ENCODE measurements at regions not wholly inside any gene's neighbourhood (a gene's known extent, or its start where the extent isn't known, plus 50 kb on each side); places are given as distances from the start of the nearest gene placed in this dataset.

- no peak for TF ChIP-seq EZH2 (IDR thresholded peaks at IDR 0.05; ENCODE audit: borderline replicate concordance, insufficient read depth, low read length, poor library complexity, severe bottlenecking)
- TF ChIP-seq CTCF (IDR thresholded peaks at IDR 0.05; ENCODE audit: poor library complexity, severe bottlenecking): no peak
- TF ChIP-seq RAD21 (conservative IDR thresholded peaks at IDR 0.05): no peak
- peak; percentile 12 for TF ChIP-seq EP300 (conservative IDR thresholded peaks at IDR 0.05; ENCODE audit: poor library complexity, severe bottlenecking)
- TF ChIP-seq POLR2AphosphoS5 (IDR thresholded peaks at IDR 0.05): peak; percentile 23
- TF ChIP-seq, protein P1, sequence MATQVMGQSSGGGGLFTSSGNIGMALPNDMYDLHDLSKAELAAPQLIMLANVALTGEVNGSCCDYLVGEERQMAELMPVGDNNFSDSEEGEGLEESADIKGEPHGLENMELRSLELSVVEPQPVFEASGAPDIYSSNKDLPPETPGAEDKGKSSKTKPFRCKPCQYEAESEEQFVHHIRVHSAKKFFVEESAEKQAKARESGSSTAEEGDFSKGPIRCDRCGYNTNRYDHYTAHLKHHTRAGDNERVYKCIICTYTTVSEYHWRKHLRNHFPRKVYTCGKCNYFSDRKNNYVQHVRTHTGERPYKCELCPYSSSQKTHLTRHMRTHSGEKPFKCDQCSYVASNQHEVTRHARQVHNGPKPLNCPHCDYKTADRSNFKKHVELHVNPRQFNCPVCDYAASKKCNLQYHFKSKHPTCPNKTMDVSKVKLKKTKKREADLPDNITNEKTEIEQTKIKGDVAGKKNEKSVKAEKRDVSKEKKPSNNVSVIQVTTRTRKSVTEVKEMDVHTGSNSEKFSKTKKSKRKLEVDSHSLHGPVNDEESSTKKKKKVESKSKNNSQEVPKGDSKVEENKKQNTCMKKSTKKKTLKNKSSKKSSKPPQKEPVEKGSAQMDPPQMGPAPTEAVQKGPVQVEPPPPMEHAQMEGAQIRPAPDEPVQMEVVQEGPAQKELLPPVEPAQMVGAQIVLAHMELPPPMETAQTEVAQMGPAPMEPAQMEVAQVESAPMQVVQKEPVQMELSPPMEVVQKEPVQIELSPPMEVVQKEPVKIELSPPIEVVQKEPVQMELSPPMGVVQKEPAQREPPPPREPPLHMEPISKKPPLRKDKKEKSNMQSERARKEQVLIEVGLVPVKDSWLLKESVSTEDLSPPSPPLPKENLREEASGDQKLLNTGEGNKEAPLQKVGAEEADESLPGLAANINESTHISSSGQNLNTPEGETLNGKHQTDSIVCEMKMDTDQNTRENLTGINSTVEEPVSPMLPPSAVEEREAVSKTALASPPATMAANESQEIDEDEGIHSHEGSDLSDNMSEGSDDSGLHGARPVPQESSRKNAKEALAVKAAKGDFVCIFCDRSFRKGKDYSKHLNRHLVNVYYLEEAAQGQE (IDR thresholded peaks at IDR 0.05; ENCODE audit: borderline replicate concordance): peak; percentile 84
- TF ChIP-seq MXI1 (conservative IDR thresholded peaks at IDR 0.05; ENCODE audit: poor library complexity, severe bottlenecking): no peak
- no peak for TF ChIP-seq TAF1 (IDR thresholded peaks at IDR 0.05; ENCODE audit: low read depth)
- no peak for TF ChIP-seq SMC3 (conservative IDR thresholded peaks at IDR 0.05; ENCODE audit: poor library complexity)
Observed at GRCh38 chr6:27031302-27031701, 216.2 kb upstream of the PRSS16 start.
